NCI-H1092 (cell line): ENCODE measurements at regions not wholly inside any gene's neighbourhood (a gene's known extent, or its start where the extent isn't known, plus 50 kb on each side); places are given as distances from the start of the nearest gene placed in this dataset.
"Not testable (repeated sequence)": the region's sequence is repeated elsewhere in the genome, so short reads cannot be mapped to it uniquely, and the experiment has no call there.

Experiments used
- DNase-seq: peaks from one replicate; lab custom pipeline; 2025; lab: John Stamatoyannopoulos, UW

DNA sequence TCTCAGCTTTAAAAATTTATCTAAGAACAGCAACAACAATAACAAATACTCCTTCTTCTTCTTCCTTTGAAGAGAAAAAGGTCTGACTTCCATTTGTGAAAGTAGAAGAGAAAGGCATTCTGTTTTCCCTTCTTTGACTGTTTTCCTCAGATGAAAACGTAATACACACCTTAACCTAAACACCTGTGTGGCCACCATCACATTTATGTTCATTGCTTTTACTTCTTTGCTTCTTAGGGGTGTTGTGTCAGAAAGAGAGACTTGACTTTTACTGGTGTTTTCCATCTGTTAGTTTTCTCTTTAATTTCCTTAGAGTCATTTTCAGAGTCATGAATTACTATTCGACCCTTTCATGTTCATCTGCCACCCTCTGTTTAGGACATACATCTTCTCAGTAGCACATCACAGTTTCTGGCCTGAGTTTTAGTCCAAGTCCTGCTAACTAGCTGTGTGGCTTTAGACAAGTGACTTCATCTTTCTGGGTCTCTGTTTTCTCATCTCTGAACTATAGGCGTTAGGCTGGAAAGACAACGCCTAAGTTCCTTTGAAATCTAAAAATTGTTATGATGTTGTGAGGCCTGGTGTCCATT is 283.8 kb downstream of the GATA3 start:
- no peak for DNase-seq

DNA sequence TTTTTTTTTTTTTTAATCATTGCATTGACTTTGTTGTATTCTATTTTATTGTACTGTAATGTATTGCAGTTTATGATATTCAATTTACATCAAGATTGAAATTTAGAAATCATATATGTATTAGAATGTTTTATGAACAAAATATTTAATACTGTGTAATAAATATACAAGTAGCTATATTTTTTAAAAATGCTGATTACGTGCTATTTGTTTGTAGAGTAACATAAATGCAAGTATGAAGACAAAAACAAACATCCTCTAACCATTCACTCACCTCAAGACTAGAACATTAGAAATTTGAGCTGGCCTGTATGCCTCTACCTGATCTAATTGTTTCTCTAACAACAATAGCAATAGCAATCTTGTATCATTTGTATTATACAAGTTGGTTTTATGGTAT is 290.3 kb downstream of the GATA3 start:
- DNase-seq = no peak

- no peak for DNase-seq
Measured at GRCh38 chr10:8346861-8347260, 292.4 kb downstream of the GATA3 start.

DNA sequence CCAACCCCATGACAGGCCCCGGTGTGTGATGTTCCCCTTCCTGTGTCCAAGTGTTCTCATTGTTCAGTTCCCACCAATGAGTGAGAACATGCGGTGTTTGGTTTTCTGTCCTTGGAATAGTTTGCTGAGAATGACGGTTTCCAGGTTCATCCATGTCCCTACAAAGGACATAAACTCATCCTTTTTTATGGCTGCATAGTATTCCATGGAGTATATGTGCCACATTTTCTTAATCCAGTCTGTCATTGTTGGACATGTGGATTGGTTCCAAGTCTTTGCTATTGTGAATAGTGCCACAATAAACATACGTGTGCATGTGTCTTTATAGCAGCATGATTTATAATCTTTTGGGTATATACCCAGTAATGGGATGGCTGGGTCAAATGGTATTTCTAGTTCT is 293.1 kb downstream of the GATA3 start:
- DNase-seq = not testable (repeated sequence)

- DNase-seq = no peak
Measured at GRCh38 chr10:8349610-8350249, 295.2 kb downstream of the GATA3 start.

GRCh38 chr10:8350250-8350967 is 295.9 kb downstream of the GATA3 start:
- no peak for DNase-seq

- DNase-seq = no peak
Measured at GRCh38 chr10:8352171-8353075, 297.9 kb downstream of the GATA3 start.

- DNase-seq = no peak
Measured at GRCh38 chr10:8356283-8356682, 301.8 kb downstream of the GATA3 start.

- no peak for DNase-seq
Measured at GRCh38 chr10:8359467-8359866, 305.0 kb downstream of the GATA3 start.

GRCh38 chr10:8360365-8360764 is 305.9 kb downstream of the GATA3 start:
- no peak for DNase-seq

GRCh38 chr10:8360814-8361509 is 306.5 kb downstream of the GATA3 start:
- DNase-seq = no peak

GRCh38 chr10:8361510-8361844 is 307.0 kb downstream of the GATA3 start:
- no peak for DNase-seq

DNA sequence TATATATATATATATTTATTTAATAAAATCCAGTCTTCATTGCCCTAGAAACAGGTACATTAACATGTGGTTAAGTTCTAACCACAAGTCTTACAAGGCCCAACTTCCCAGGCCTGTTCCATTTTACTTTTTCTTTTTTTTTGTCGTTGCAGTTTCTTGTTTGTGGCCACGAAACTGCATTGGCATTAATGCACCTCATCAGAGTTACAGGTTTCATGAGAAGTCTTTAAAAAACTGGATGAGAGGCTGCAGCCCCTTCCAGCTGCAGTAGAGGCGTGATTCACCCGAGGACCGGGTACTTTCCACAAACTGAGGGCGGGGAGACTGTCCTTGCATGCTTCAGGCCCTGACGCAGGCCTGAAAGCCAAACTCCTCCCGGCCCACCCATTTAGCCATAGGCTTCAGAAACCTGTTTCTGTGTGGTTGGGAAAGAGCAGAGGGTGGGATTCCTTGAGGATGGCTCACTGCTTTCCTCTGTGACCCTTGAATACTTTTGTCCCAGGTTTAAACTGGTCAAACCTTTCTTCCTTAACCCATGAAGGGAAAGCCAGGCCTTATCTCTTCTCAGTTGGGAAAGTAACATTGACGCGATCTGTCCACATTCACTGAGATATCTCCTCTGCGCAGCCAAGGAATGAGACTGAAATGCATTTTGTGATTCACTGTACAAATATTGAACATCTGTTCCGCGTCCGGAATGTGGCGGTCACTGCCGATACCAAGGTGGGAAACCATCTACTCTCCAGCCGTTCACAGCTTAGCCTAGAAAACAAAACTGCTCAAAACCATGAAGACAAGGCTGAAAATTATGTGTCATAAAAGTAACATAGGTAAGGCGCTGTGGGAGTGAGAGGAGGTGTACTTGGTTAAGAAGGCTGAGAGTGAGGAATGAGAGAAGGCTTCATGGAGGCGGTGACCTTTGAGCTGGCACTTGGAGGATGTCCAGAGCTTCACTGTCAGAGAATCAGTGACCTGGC is 311.7 kb downstream of the GATA3 start:
- no peak for DNase-seq

- DNase-seq = not testable (repeated sequence)
Measured at GRCh38 chr10:8367672-8368411, 313.4 kb downstream of the GATA3 start.

DNA sequence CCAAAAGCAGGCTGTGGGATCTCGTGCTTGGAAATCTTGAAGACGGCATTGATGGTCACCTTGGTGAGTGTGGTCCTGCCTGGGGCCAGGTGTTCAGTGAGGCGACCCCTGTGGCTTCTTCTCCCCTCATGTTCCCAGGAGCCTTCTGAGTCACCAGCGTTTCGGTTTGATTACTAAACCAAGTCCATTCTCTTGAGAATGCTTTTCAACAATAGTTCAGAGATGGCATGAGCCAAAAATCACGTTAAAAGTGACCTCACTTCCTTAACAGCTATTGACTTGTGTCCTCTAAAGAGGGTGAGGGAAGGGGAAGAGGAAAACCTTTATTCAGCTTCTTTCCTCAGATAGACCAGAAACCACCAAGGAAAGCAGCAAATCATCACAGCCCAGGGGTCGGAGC is 315.2 kb downstream of the GATA3 start:
- no peak for DNase-seq

GRCh38 chr10:8374334-8374733 is 319.8 kb downstream of the GATA3 start:
- no peak for DNase-seq

GRCh38 chr10:8375137-8375536 is 320.6 kb downstream of the GATA3 start:
- DNase-seq = no peak

DNA sequence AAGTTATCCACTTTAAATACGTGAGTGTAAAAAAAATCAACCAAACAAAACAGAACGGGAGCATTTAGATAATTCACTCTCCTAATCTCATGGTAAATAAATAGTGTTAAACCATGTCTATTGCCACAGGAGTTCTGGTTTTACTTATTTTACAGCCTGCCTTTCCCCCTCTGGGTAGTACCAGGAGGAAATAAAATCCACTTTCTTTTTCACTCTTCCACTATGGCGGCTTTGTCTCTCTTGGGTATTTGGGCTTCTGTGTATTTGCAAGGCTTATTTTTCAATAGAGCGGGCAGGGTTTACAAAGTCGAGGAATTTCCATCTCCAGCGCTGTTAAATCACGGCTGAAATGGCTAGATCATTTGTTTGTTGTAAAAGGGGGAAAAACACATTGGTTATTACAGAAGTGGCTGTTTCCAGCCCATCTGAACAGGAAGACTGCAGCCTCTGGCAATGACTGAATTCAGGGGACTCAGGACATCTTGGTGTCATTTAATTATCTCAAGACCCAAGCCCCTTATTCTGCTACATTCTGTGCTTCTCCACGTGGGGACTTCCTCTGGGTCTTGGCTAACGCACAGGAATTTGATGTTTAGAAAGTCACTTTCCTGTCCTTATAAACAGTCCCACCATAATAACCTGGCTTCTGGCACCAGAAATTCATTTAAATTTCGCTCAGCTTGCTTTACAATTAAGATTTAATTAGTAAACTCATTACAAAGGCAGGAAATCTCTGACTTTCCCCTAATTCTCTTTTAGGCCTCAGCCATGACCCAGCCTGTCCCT is 323.9 kb downstream of the GATA3 start:
- no peak for DNase-seq
